Lung (tissue), 12 donors: ENCODE measurements at regions not wholly inside any gene's neighbourhood (a gene's known extent, or its start where the extent isn't known, plus 50 kb on each side); places are given as distances from the start of the nearest gene placed in this dataset. TPM values are rescaled to one million over a fixed set of nuclear protein-coding genes. Genes with fewer than 3 reads are reported as not detected.
A peak's percentile ranks its signal among the peaks of the same experiment; 100 is the strongest.

Source experiments
- ATAC-seq: fragments of 200-7000 bp; cut with Tn5 transposase; one replicate; pipeline ENCODE4 v1.9.1; 2020; ENCODE audit warnings: moderate number of reproducible peaks; ENCODE audit not compliant: insufficient read depth, low FRiP score
- DNase-seq, 3 donors: peaks; one replicate each; pipeline ENCODE4 v3.0.0-alpha.2; 2013 to 2017
- H3K27ac ChIP-seq, 2 donors: one replicate each; pipeline ENCODE4 v1.5.1; 2013; ENCODE audit warnings: mild to moderate bottlenecking in 2 of 2, moderate library complexity in 2 of 2, control low read depth in 1 of 2, inconsistent platforms in 1 of 2, low read depth in 1 of 2, low read length in 1 of 2
- H3K27me3 ChIP-seq, 3 donors: one replicate each; pipeline ENCODE4 v1.5.1; 2013; ENCODE audit warnings: low read length in 2 of 3; ENCODE audit not compliant: control insufficient read depth in 3 of 3, insufficient read depth in 3 of 3
- H3K36me3 ChIP-seq, 4 donors: one replicate each; pipeline ENCODE4 v1.5.1; 2013; ENCODE audit warnings: low read length in 4 of 4, mild to moderate bottlenecking in 1 of 4, moderate library complexity in 1 of 4; ENCODE audit not compliant: control insufficient read depth in 4 of 4, insufficient read depth in 4 of 4
- H3K4me1 ChIP-seq, 5 donors: one replicate each; pipeline ENCODE4 v1.5.1; 2013; ENCODE audit warnings: low read length in 5 of 5, mild to moderate bottlenecking in 2 of 5, moderate library complexity in 1 of 5; ENCODE audit not compliant: control insufficient read depth in 5 of 5, insufficient read depth in 5 of 5
- H3K4me3 ChIP-seq: one replicate; pipeline ENCODE4 v1.5.1; 2013; ENCODE audit warnings: mild to moderate bottlenecking, control low read depth, moderate library complexity
- H3K9ac ChIP-seq, 2 donors: one replicate each; pipeline ENCODE4 v1.5.1; 2013; ENCODE audit warnings: low read length in 2 of 2, control low read depth in 1 of 2; ENCODE audit not compliant: insufficient read depth in 1 of 2
- H3K9me3 ChIP-seq, 4 donors: one replicate each; pipeline ENCODE4 v1.5.1; 2013; ENCODE audit warnings: low read length in 3 of 4, mild to moderate bottlenecking in 1 of 4, moderate library complexity in 1 of 4; ENCODE audit not compliant: control insufficient read depth in 4 of 4, insufficient read depth in 3 of 4
- CTCF ChIP-seq: IDR thresholded peaks from 2 replicates; pipeline ENCODE4 v1.5.1; 2012; ENCODE audit warnings: mild to moderate bottlenecking; ENCODE audit errors: control extremely low read depth, extremely low read depth
- WGBS, 2 donors: extraction: QIAGEN DNeasy Blood & Tissue Kit; methylation state at CpG; one replicate each; pipeline ENCODE4 v1.1.7; 2013; 5-methylcytosine and 5-hydroxymethylcytosine counted together
- small RNA-seq: library from RNA; depleted of rRNA; stranded (forward); fragments of <200 nt; gene quantifications from one replicate; pipeline ENCODE3, GENCODE V24; 2014; ENCODE audit warnings: low replicate concordance
- donor health status: control.
- donor health status: control.
- donor health status: Bipolar disorder and iron deficiency.
- donor health status: healthy.
- donor health status: DM: yes; HTN: yes; CAD: no.

- ATAC-seq: peak; percentile 34
- H3K36me3 ChIP-seq: no peaks in the 10 kb centered on the region
- no peak overlapping the region for H3K9ac ChIP-seq
- H3K4me1 ChIP-seq: peaks cover 0 to 3% (median 0%) of the 10 kb centered on the region in 5 donors
- no peaks in the 10 kb centered on the region for H3K9me3 ChIP-seq
- no peak for DNase-seq
- no peak overlapping the region for H3K4me3 ChIP-seq
- no peak overlapping the region for H3K27ac ChIP-seq
- no peaks in the 10 kb centered on the region for H3K27me3 ChIP-seq
- WGBS, 2 donors: 85 to 90% methylated on average over 5 of the region's 5 CpGs
- TF ChIP-seq CTCF: no peak
These were observed 53.6 kb upstream of the NR3C1 start for GRCh38 chr5:143456952-143457547.

- peaks cover 0 to 3% (median 0%) of the 10 kb centered on the region in 5 donors for H3K4me1 ChIP-seq
- no peak overlapping the region for H3K27ac ChIP-seq
- no peak overlapping the region for H3K4me3 ChIP-seq
- ATAC-seq (no peak), DNase-seq (no peak)
- no peak overlapping the region for H3K9ac ChIP-seq
- H3K9me3 ChIP-seq: no peaks in the 10 kb centered on the region
- TF ChIP-seq CTCF: no peak
- no peaks in the 10 kb centered on the region for H3K27me3 ChIP-seq
- 84 to 94% methylated on average over 6 of the region's 6 CpGs for WGBS, 2 donors
- no peaks in the 10 kb centered on the region for H3K36me3 ChIP-seq
These were observed 51.5 kb upstream of the NR3C1 start for GRCh38 chr5:143454936-143455516.

- Histone ChIP-seq H3K4me1 (peaks cover 0 to 3% (median 0%) of the 10 kb centered on the region in 5 donors), H3K4me3 (no peak overlapping the region), H3K27ac (no peak overlapping the region), H3K9me3 (no peaks in the 10 kb centered on the region), H3K9ac (no peak overlapping the region), H3K27me3 (no peaks in the 10 kb centered on the region), H3K36me3 (no peaks in the 10 kb centered on the region)
- WGBS, 2 donors: 40 to 68% methylated on average over 2 of the region's 2 CpGs
- ATAC-seq: no peak
- DNase-seq: no peak
- TF ChIP-seq CTCF: no peak
These were observed 50.2 kb upstream of the NR3C1 start for GRCh38 chr5:143453720-143454119.

Small RNAs in the stretch of these regions (small RNA-seq; reads per million reads assigned to genes)
- not detected for gene MIR5197
- not detected for gene RNU7-156P
